Right atrium auricular region (tissue), 2 donors: ENCODE measurements at regions not wholly inside any gene's neighbourhood (a gene's known extent, or its start where the extent isn't known, plus 50 kb on each side); places are given as distances from the start of the nearest gene placed in this dataset.
"Not testable (repeated sequence)": the region's sequence is repeated elsewhere in the genome, so short reads cannot be mapped to it uniquely, and the experiment has no call there.

ENCODE experiments used
- DNase-seq: peaks from one replicate; pipeline ENCODE4 v3.0.0-alpha.2; 2019; ENCODE audit warnings: low spot score
- H3K27ac ChIP-seq, 2 donors: fragments of 200-600 bp; sonication (generic); 1 replicate in 1 of 2; 2 replicates in 1 of 2; pipeline ENCODE4 v1.5.1; 2016 to 2019
- H3K27me3 ChIP-seq, 2 donors: fragments of 200-600 bp; sonication (generic); one replicate each; pipeline versions ENCODE4 v1.5.1 to v1.6.0; 2017 to 2019
- H3K36me3 ChIP-seq: fragments of 200-600 bp; sonication (generic); one replicate; pipeline ENCODE4 v1.5.1; 2016
- H3K4me1 ChIP-seq, 2 donors: fragments of 200-600 bp; sonication (generic); one replicate each; pipeline versions ENCODE4 v1.5.1 to v1.6.0; 2017 to 2019
- H3K4me3 ChIP-seq, 2 donors: fragments of 200-600 bp; sonication (generic); 1 replicate in 1 of 2; 2 replicates in 1 of 2; pipeline ENCODE4 v1.5.1; 2017 to 2019; ENCODE audit warnings: mild to moderate bottlenecking in 1 of 2, moderate library complexity in 1 of 2
- H3K9me3 ChIP-seq, 2 donors: fragments of 200-600 bp; sonication (generic); one replicate each; pipeline ENCODE4 v1.5.1; 2019
- CTCF ChIP-seq, 2 donors: fragments of 200-600 bp; sonication (generic); IDR thresholded peaks; one replicate each; pipeline ENCODE4 v1.5.1; 2019; ENCODE audit warnings: antibody characterized with exemption in 2 of 2

GRCh38 chr19:21611659-21612402, 106.4 kb downstream of the ZNF429 start:
- H3K4me1 ChIP-seq, result peaks cover 0 to 5% of the 10 kb centered on the region in 2 donors
- no peaks in the 10 kb centered on the region for H3K36me3 ChIP-seq
- no peaks in the 10 kb centered on the region for H3K9me3 ChIP-seq
- no peak for TF ChIP-seq CTCF (IDR thresholded peaks at IDR 0.05)
- DNase-seq, result no peak
- H3K4me3 ChIP-seq, result no peak overlapping the region
- H3K27ac ChIP-seq, result no peak overlapping the region
- no peaks in the 10 kb centered on the region for H3K27me3 ChIP-seq

DNA sequence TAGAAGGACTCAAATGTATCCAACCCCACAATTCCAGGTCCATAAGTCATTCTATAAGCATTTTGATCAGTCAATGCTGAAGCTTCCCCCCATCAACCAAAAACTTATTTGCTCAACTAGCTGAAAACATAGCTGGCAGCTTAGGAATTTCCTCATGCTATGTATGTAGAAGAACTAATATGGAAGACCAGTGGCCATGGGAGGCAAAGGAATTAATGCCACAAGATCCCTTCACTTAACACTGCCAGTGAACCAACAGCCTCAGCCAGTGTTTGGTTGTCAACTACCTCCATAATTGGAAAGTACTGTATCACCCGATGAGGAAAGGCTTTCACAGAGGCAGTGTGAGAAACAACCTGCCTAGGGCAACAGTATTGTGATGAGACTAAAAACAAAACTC, 105.4 kb downstream of the ZNF429 start:
- H3K27me3 ChIP-seq, result no peaks in the 10 kb centered on the region
- no peak overlapping the region for H3K4me3 ChIP-seq
- DNase-seq, result no peak
- no peak for TF ChIP-seq CTCF (IDR thresholded peaks at IDR 0.05)
- peaks cover 0 to 5% of the 10 kb centered on the region in 2 donors for H3K4me1 ChIP-seq
- H3K36me3 ChIP-seq, result no peaks in the 10 kb centered on the region
- no peaks in the 10 kb centered on the region for H3K9me3 ChIP-seq
- H3K27ac ChIP-seq, result peak overlapping the region in 1 of 2 donors; percentile 16

GRCh38 chr19:21610341-21610740, 104.9 kb downstream of the ZNF429 start:
- TF ChIP-seq CTCF (IDR thresholded peaks at IDR 0.05), result no peak
- H3K9me3 ChIP-seq, result no peaks in the 10 kb centered on the region
- DNase-seq, result no peak
- H3K27me3 ChIP-seq, result no peaks in the 10 kb centered on the region
- peak overlapping the region in 1 of 2 donors; percentile 16 for H3K27ac ChIP-seq
- H3K4me1 ChIP-seq, result peaks cover 0 to 5% of the 10 kb centered on the region in 2 donors
- no peaks in the 10 kb centered on the region for H3K36me3 ChIP-seq
- no peak overlapping the region for H3K4me3 ChIP-seq

GRCh38 chr19:21608571-21608970, 103.2 kb downstream of the ZNF429 start:
- TF ChIP-seq CTCF (IDR thresholded peaks at IDR 0.05), result no peak
- Histone ChIP-seq H3K27me3 (no peaks in the 10 kb centered on the region), H3K27ac (no peak overlapping the region), H3K4me3 (no peak overlapping the region), H3K9me3 (no peaks in the 10 kb centered on the region), H3K36me3 (no peaks in the 10 kb centered on the region), H3K4me1 (peaks cover 0 to 20% of the 10 kb centered on the region in 2 donors)
- DNase-seq, result no peak

DNA sequence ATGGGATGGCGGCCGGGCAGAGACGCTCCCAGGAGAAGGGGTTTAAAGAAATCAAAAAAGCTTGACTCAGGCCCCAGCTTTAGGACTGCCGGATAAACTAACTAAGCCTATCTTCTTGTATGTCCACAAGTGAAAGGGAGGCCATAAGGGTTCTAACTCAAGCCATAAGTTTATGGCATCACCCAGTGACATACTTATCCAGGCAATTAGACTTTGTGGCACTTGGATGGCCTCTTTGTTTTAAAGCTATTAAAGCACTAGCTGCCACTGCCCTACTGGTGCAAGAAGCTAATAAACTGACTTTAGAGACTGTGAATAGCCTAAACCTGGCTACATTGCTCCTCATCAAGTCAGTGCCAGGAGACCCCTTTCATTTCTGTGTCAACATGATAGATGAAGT, 102.0 kb downstream of the ZNF429 start:
- no peak for TF ChIP-seq CTCF (IDR thresholded peaks at IDR 0.05)
- no peak for DNase-seq
- peaks cover 0 to 29% of the 10 kb centered on the region in 2 donors for H3K4me1 ChIP-seq
- H3K27ac ChIP-seq, result no peak overlapping the region
- no peaks in the 10 kb centered on the region for H3K36me3 ChIP-seq
- H3K9me3 ChIP-seq, result no peaks in the 10 kb centered on the region
- H3K4me3 ChIP-seq, result no peak overlapping the region
- H3K27me3 ChIP-seq, result no peaks in the 10 kb centered on the region

- H3K27me3 ChIP-seq, H3K27ac ChIP-seq, H3K36me3 ChIP-seq, H3K9me3 ChIP-seq, DNase-seq, H3K4me3 ChIP-seq: not testable (repeated sequence)
- H3K4me1 ChIP-seq, result peaks cover 0 to 27% of the 10 kb centered on the region in 2 donors
Observed at GRCh38 chr19:21607011-21607410, 101.6 kb downstream of the ZNF429 start.

- not testable (repeated sequence) for H3K9me3 ChIP-seq, H3K36me3 ChIP-seq, H3K27ac ChIP-seq, H3K4me3 ChIP-seq, DNase-seq, H3K27me3 ChIP-seq
- H3K4me1 ChIP-seq, result peaks cover 0 to 27% of the 10 kb centered on the region in 2 donors
Observed at GRCh38 chr19:21606326-21606725, 100.9 kb downstream of the ZNF429 start.
